HG02852 (cell line): ENCODE measurements at regions not wholly inside any gene's neighbourhood (a gene's known extent, or its start where the extent isn't known, plus 50 kb on each side); places are given as distances from the start of the nearest gene placed in this dataset.
"Not testable (repeated sequence)": the region's sequence is repeated elsewhere in the genome, so short reads cannot be mapped to it uniquely, and the experiment has no call there.

Experiments
- ATAC-seq: cut with Tn5 transposase; IDR thresholded peaks from one replicate; pipeline ENCODE4 v1.9.1; 2021; ENCODE audit warnings: mild to moderate bottlenecking, moderate library complexity; ENCODE audit not compliant: unreplicated experiment

DNA sequence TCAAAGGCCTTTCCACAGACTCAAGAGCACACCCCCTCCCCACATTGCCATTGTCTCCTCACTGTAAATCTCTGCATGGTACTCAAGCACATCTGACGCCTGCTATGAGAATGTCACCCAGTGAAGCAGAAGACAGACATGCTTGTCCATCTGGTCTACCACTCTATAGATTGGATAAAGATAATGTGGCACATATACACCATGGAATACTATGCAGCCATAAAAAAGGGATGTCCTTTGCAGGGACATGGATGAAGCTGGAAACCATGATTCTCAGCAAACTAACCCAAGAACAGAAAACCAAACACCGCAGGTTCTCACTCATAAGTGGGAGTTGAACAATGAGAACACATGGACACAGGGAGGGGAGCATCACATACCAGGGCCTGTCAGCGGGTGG, 503.4 kb upstream of the RUNX1 start:
- ATAC-seq, result not testable (repeated sequence)

DNA sequence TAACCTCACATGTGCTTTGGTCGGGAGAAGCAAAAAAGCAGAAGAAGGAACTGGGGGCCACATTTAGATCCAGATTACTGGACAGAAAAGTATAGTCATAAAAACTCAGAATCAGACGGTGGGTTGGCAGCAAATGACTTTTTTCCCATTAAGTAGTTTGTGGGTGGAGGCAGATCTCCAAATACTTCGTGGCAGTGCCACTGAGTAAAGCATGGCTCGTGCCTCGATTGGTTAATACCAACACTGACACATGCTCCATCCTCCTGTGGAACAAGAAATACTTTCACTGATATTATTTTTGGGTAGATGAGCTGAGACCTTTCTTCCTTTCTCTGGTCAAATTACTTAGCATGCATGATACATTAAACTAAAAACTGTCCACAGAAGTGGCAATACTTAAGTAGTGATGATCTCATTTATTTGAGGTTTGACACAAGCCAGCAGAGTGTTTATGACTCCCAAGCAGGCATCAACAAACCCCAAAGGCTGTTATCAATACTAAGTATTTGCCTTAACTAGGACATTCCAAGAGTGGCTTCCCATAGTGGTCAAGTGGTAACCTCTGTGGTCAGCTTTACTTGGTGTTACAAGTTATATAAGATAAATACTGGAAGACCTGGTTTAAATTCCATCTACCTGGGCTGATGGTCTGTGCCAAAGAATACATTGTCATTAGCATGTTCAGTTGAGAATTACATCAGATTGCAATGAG, 500.0 kb upstream of the RUNX1 start:
- ATAC-seq, result no peak

DNA sequence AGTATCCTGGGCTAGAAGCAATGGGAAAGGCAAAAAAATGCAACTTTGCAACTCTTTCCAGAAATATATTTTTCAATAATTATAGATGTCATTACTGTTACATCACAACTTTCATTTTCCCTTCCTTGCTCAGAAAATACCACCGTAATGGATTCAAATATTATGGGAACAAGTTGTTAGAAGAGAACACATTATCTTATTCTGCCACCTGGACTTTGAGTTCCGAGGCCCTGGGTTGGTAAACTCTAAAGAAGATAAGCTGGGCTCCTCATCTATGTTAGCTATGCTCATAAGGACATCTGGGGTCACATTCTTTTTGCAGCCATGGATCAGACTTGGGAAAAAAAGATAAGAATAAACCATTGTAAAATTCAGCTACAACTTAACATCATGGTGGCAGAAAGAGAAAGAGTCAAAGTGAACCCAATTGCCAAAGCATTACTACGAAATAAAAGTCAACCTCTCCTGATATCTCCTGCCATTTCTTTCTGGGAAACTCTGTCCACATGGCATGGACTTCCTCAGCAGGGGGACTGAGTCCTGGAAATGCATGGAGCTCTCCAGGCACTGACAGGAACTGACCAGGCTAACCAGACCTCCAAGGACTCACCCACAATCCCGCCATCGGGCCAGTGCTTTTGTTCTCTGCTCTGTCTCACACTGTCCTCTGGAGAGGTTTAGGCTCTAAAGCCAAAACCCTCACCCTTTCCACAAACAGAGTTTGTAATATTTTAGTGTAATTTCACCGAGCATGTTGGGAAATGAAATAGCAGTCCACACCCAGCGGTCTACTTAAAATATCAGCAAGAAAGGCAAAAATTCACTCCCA, 499.1 kb upstream of the RUNX1 start:
- no peak for ATAC-seq

DNA sequence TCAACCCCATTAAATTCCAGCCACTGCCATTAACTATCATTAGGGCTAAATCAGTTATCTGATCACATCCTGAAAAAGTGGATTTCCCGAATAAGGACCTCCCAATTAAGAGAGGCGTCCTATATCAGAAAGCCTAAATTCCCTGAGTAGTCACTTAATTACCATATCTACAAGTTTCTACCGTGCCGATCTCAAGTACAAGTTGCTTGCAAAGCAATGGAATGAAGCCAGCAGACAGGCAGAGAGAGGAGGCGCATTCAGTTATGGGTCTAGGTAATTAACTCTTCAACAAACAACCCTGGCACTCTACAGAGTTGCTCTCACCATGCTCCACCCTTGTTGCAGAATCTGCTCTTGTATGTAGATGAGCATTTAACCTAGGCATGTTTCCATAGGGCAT, 494.6 kb upstream of the RUNX1 start:
- ATAC-seq, result no peak

GRCh38 chr21:35540950-35541638, 492.0 kb upstream of the RUNX1 start:
- ATAC-seq, result no peak

DNA sequence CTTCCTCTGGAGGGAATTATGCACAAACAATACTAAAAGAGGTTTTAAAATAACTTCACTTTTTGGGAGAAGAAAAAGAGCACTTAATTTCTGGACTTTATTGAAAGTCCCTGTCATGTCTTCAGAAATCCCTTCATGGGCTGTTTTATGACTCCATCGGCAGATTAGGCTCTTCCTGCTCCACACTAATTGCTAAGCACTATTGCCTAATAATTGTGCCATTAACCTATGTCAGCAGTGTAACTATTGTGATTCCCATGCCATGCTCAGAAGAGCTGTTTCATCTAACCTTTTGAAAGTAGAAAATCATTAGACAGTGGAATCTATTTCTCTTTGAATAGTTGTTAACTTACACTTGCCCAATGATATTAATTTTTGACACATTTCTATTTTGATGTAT, 489.3 kb upstream of the RUNX1 start:
- no peak for ATAC-seq

GRCh38 chr21:35537604-35538003, 488.5 kb upstream of the RUNX1 start:
- no peak for ATAC-seq

DNA sequence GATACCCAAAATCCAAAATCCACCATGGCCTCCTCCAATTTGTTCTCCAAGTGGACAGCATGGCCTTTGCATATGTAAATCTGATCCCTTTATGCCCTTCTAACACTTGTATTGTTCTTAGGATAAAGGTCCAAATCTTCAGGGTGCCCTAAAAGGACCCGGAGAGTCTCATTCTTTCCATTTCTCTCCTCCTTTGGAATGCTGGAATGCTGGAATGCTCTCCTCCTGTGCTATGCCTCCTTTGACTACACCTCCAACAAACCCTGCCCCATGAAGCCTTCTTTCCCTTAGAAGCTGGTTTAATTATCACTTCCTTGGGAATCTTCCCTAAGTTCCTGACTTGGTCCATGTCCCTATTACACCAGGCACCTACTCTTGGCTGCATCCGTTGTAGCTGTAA, 484.8 kb upstream of the RUNX1 start:
- no peak for ATAC-seq

DNA sequence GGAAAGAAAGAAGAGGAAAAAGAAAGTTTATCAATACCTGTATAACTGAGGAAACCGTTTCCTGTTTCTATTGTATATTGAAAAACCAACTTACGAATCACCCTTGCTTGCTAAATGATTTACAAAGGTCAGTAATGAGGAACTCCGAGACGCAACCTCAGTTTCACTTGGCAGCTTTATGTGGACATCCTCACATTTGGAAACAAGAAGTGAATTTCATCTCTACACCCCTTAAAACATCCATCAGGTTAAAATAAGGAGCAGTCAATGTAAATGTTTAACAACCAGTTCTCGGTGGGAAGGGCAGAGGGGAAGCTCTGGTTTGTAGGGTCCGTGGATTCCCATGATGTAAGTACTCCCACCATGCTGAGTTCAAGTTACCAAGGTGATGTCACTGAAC, 481.7 kb upstream of the RUNX1 start:
- ATAC-seq, result no peak

- ATAC-seq, result peak; percentile 67
Measured at GRCh38 chr21:35529171-35529863, 480.2 kb upstream of the RUNX1 start.

DNA sequence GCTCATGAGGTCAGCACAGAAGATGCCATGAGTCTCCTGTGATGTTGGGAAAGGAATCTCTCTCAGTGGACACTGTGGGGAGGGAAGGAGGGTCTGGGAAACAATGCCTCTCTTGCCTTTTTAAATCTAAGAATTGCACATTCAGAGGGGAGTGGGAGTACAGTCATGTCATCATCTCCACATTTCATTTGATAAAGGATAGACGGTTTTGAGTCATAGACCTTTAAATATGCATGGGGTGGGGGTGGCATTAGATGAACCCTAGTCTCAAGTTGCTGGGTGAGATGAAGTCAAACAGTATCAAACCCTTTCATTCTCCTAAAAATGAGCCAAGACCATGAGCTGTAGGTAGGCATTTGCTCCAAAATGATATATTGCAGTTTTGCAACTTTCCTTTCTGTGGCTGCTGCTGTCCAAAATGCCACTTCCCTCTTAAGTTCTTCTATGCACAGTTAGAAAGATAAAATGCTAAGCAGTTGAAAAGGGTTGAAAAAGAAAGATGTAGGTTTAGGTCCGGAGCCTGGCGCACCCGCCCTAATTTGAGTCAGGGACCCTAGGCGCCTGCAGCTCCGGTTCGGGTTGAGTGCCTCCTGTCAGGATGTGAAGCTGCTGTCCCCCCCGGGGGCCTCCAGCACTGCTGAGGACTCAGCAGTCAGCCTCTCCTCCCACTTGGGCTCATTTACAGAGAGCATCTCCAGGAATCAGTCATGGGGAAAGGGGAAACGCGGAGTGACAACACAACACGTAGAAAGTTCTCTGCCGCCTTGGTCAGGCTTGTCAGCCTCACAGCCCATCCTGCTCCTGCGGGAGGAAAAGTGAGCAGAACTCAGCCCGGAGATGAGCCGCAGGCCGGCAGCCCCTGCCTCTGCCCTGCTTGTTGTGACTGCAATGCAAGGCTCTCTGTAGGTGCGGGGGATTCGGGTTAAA, 479.3 kb upstream of the RUNX1 start:
- peak; percentile 65 for ATAC-seq

GRCh38 chr21:35527358-35527757, 478.3 kb upstream of the RUNX1 start:
- no peak for ATAC-seq

GRCh38 chr21:35525443-35525842, 476.3 kb upstream of the RUNX1 start:
- no peak for ATAC-seq

GRCh38 chr21:35521852-35522505, 472.9 kb upstream of the RUNX1 start:
- ATAC-seq, result no peak

DNA sequence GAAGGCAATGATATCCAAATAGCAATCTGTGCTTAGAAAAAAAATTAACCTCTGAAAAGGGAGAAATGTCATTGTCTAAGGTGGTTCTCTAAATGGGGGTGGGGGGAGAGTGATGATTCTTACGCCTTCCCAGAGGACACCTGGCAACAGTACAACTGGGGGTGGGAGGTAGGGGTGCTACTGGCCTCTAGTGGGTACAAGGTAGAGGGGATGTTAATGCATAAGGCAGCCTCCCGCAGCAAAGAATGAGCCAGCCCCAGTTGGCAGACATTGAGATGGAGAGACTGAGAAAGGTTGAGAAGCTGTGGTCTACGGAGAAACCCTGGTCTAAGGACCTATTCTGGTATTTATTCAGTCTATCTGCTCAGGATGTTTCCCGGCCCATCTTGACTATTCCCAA, 472.2 kb upstream of the RUNX1 start:
- no peak for ATAC-seq

DNA sequence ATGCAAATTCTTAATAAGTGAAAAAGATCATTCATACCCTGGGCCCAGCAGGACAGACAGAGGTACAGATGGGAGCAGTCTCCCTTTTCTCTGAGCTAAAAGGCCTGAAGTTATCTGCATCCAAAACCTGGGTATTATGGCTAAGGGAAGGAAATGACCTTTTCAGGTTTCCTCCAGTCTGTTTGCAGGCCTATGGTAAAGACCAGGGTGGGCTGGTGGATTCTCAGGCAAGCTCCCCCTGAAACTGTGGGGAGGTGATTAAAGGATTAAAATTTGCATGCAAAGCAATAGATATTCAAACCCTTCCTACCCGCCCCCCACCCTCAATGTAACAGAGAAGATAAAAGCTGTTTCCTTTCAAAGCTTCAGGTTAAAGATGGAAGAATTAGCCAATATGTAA, 471.8 kb upstream of the RUNX1 start:
- ATAC-seq, result no peak

GRCh38 chr21:35520302-35520701, 471.2 kb upstream of the RUNX1 start:
- ATAC-seq, result no peak

- ATAC-seq, result no peak
Measured at GRCh38 chr21:35517865-35518264, 468.8 kb upstream of the RUNX1 start.

DNA sequence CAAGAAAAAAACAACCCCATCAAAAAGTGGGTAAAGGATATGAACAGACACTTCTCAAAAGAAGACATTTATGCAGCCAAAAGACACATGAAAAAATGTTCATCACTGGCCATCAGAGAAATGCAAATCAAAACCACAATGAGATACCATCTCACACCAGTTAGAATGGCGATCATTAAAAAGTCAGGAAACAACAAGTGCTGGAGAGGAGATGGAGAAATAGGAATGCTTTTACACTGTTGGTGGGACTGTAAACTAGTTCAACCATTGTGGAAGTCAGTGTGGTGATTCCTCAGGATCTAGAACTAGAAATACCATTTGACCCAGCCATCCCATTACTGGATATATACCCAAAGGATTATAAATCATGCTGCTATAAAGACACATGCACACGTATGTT, 467.2 kb upstream of the RUNX1 start:
- ATAC-seq, result not testable (repeated sequence)

GRCh38 chr21:35512346-35512745, 463.2 kb upstream of the RUNX1 start:
- no peak for ATAC-seq
